HFFc6 (cell line): ENCODE measurements at regions not wholly inside any gene's neighbourhood (a gene's known extent, or its start where the extent isn't known, plus 50 kb on each side); places are given as distances from the start of the nearest gene placed in this dataset.

Experiments
- DNase-seq: peaks from one replicate; pipeline ENCODE4 v3.0.0-alpha.2; 2018
- H3K27ac Mint-ChIP-seq: 2 replicates; pipeline ENCODE4 v1.8.0; 2020; ENCODE audit warnings: mild to moderate bottlenecking, mixed read lengths
- H3K27me3 Mint-ChIP-seq: 2 replicates; pipeline ENCODE4 v1.8.0; 2021; ENCODE audit warnings: mild to moderate bottlenecking, moderate library complexity, mixed read lengths; ENCODE audit not compliant: insufficient read depth
- H3K36me3 Mint-ChIP-seq: 2 replicates; pipeline ENCODE4 v1.8.0; 2021; ENCODE audit warnings: low read depth, mixed read lengths
- H3K4me1 Mint-ChIP-seq: 2 replicates; pipeline ENCODE4 v1.8.0; 2020; ENCODE audit warnings: low read depth, mixed read lengths
- H3K4me3 Mint-ChIP-seq: 2 replicates; pipeline ENCODE4 v1.8.0; 2020; ENCODE audit warnings: mild to moderate bottlenecking, moderate library complexity, mixed read lengths
- H3K9me3 Mint-ChIP-seq: 2 replicates; pipeline ENCODE4 v1.8.0; 2020; ENCODE audit warnings: mild to moderate bottlenecking, mixed read lengths
- TF ChIP-seq, protein P1 (sequence below): fragments of 200-600 bp; sonication (generic); IDR thresholded peaks from 2 replicates; pipeline ENCODE4 v1.5.0; 2021; ENCODE audit warnings: antibody characterized with exemption, mild to moderate bottlenecking

DNA sequence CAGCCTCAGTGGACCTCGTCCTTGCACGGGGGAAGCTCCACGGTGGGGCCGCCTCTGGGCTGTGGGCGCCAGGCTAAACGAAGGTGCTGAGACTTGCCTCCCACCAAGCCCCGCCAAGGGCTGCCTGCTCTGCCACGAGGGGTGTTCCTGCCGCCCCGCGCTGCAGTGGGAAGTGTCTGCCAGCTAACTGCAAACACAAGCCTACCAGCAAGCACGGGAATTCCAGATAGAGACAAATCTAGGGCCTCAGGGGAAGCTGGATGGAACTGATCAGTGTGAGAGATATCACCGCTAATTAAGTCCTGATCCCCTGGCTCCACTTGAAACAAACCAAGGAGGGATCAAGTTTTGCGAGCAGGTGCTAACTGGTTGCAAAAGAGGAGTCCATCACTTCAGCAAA is 181.6 kb upstream of the LEF1 start:
- Mint-ChIP-seq H3K9me3 (no peaks in the 10 kb centered on the region; the same call in 1 of the 2 replicates), H3K27me3 (no peaks in the 10 kb centered on the region; the same call in 1 of the 2 replicates), H3K4me1 (peaks cover 15% of the 10 kb centered on the region; the same call in 1 of the 2 replicates), H3K36me3 (no peaks in the 10 kb centered on the region), H3K4me3 (no peak overlapping the region), H3K27ac (no peak overlapping the region)
- no peak for DNase-seq
- TF ChIP-seq, protein P1, sequence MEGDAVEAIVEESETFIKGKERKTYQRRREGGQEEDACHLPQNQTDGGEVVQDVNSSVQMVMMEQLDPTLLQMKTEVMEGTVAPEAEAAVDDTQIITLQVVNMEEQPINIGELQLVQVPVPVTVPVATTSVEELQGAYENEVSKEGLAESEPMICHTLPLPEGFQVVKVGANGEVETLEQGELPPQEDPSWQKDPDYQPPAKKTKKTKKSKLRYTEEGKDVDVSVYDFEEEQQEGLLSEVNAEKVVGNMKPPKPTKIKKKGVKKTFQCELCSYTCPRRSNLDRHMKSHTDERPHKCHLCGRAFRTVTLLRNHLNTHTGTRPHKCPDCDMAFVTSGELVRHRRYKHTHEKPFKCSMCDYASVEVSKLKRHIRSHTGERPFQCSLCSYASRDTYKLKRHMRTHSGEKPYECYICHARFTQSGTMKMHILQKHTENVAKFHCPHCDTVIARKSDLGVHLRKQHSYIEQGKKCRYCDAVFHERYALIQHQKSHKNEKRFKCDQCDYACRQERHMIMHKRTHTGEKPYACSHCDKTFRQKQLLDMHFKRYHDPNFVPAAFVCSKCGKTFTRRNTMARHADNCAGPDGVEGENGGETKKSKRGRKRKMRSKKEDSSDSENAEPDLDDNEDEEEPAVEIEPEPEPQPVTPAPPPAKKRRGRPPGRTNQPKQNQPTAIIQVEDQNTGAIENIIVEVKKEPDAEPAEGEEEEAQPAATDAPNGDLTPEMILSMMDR: no peak

DNA sequence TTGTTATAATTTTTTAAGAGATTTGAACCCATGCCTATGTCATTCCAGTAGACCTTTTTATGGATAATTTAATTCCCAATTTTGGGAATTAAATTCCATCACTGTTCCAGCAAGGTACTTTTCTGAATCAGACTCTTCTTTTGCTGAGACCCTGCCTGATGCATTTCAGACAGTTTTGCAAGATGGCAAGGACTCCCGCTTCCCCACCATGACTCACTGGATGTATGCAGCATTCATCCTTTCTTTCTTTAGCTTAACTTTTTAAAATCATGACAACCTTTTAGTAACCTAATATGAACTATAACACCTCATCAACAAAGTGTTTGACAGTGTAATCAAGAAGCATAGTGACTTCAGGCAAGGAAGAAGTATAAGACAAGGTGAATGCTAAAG is 178.1 kb upstream of the LEF1 start:
- no peaks in the 10 kb centered on the region; the same call in 1 of the 2 replicates for H3K9me3 Mint-ChIP-seq
- no peak overlapping the region for H3K4me3 Mint-ChIP-seq
- H3K27ac Mint-ChIP-seq: no peak overlapping the region

DNA sequence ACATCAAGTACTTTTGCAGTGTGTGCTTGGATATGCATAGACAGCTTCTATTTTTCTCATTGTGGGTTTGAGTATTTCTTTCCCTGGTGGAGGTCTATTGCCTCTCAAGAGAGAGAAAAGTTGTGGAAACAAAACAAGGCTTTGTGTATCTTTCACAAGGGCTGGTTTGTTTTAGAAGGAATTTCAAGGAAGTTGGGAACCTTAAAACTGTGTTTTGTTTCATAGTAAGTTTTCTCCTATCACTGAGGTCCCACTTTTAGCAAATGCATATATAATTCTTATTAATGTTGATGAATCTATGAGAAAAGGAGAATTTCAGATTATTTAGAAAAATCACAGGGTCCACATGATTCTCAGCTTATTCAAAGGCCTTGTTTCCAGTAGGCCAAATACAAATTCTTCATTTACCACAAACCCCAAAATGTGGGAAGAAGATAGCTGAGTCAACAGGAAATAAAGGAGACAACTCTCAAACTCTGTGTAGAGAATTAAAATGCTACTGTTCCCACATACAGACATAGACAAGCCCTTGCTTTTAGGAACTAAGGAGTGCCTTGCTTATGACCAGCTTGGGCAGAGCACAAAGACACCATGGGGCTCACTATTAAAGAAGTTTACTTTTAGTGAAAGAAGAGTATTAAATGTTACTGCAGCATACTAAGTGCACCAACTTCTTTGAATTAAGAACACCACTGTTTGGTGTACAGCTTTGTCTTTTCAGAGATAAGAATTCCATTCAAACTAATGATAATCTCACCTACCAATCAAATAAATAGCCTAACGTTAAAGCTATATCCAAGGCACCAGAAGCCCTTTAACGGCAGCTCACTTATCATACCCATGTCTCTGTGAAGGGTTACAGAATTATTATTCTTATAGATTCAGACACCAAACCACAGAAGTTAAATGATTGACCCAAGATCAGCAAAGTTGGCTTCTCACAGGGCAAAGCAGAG is 177.4 kb upstream of the LEF1 start:
- peak; percentile 36 for DNase-seq
- TF ChIP-seq, protein P1: no peak
- Mint-ChIP-seq H3K4me1 (peaks cover 16% of the 10 kb centered on the region; the same call in 1 of the 2 replicates), H3K27me3 (peaks cover under 1% of the 10 kb centered on the region; the same call in 1 of the 2 replicates), H3K9me3 (no peaks in the 10 kb centered on the region; the same call in 1 of the 2 replicates), H3K27ac (no peak overlapping the region), H3K36me3 (no peaks in the 10 kb centered on the region), H3K4me3 (no peak overlapping the region)

More for the DNA sequence above, 178.1 kb upstream of the LEF1 start:
- DNase-seq: no peak
- H3K4me1 Mint-ChIP-seq: peaks cover 16% of the 10 kb centered on the region; the same call in 1 of the 2 replicates
- H3K36me3 Mint-ChIP-seq: no peaks in the 10 kb centered on the region
- TF ChIP-seq, protein P1: no peak
- no peaks in the 10 kb centered on the region; the same call in 1 of the 2 replicates for H3K27me3 Mint-ChIP-seq

DNA sequence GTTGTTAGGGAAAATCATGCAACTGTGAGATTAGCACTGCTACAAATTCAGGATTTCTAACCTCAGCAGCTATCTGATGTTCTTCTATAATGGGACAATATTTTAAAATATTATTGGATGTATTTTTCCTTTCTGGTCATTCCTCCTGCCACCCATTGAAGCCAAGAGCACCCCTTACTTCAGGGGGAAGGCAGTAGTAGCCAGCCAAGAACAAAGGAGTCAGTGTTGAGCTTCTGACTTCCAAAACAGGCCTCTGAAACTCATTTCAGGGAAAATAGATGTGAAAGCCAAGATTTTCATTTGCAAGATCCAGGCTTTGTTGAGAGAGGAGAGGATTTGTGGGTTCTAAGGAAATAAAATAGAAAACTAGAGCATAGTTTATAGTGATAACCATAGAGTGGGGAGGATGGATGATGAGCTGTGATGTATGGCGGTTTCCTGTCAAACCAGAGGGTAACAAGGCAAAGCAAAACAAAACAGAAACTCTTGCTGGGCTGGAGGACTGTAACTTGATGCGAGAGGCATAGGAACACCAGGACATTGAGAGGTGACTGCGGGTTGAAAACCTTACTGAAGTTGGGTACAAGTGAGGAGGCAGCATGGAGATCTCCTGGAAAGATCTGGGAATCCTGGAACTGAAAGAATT is 173.7 kb upstream of the LEF1 start:
- H3K4me1 Mint-ChIP-seq: peaks cover 25% of the 10 kb centered on the region; the same call in 1 of the 2 replicates
- TF ChIP-seq, protein P1: no peak
- H3K9me3 Mint-ChIP-seq: no peaks in the 10 kb centered on the region; the same call in 1 of the 2 replicates
- H3K27me3 Mint-ChIP-seq: peaks cover 7% of the 10 kb centered on the region; the same call in 1 of the 2 replicates
- DNase-seq: no peak
- H3K4me3 Mint-ChIP-seq: no peak overlapping the region
- H3K27ac Mint-ChIP-seq: no peak overlapping the region
- no peaks in the 10 kb centered on the region for H3K36me3 Mint-ChIP-seq

DNA sequence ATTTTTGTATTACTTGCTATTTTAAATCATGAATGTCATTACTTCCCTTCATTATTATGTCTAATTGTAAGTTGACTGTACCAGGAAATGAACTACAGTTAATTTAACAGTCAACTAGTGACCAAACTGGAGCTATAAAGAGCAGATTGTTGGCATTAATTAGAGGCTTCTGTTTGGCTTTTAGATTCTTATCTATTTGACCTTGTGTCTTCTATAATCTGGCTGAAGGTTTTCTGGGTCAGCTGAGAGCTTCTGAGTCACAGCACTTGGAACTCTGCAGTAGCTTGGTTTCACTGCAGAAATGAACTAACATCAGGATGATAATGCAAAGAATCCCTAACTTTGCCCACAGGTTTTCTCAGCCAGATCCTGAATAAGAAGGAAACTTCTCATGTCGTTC is 169.2 kb upstream of the LEF1 start:
- peaks cover 8% of the 10 kb centered on the region; the same call in 1 of the 2 replicates for H3K27me3 Mint-ChIP-seq
- TF ChIP-seq, protein P1: no peak
- H3K4me1 Mint-ChIP-seq: peaks cover 9% of the 10 kb centered on the region; the same call in 1 of the 2 replicates
- H3K27ac Mint-ChIP-seq: no peak overlapping the region
- no peaks in the 10 kb centered on the region; the same call in 1 of the 2 replicates for H3K9me3 Mint-ChIP-seq
- no peak overlapping the region for H3K4me3 Mint-ChIP-seq
- DNase-seq: peak; percentile 48
- H3K36me3 Mint-ChIP-seq: no peaks in the 10 kb centered on the region
